ENCODE measurements at regions not wholly inside any gene's neighbourhood (a gene's known extent, or its start where the extent isn't known, plus 50 kb on each side); places are given as distances from the start of the nearest gene placed in this dataset.

DNA sequence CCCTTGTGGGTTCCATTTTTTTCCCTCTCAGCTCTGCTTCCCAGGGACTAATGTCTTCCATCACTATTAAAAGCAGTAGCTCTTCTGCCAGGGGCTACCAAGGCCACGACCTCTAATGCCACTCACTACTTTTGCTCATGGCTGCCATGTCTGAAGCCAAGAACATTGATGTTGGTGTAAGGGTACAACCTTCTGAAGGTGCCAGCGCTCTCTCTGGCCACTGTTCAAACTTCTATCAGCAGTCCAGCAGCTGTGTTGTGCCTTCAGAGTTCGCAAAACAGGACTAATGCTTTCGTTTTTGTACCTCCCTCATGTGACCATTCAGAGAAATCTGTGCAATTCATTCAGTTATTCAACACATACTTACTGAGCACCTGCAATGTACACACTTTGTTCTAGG lies 121.5 kb upstream of the ENPEP start:
- TF ChIP-seq, protein P1, sequence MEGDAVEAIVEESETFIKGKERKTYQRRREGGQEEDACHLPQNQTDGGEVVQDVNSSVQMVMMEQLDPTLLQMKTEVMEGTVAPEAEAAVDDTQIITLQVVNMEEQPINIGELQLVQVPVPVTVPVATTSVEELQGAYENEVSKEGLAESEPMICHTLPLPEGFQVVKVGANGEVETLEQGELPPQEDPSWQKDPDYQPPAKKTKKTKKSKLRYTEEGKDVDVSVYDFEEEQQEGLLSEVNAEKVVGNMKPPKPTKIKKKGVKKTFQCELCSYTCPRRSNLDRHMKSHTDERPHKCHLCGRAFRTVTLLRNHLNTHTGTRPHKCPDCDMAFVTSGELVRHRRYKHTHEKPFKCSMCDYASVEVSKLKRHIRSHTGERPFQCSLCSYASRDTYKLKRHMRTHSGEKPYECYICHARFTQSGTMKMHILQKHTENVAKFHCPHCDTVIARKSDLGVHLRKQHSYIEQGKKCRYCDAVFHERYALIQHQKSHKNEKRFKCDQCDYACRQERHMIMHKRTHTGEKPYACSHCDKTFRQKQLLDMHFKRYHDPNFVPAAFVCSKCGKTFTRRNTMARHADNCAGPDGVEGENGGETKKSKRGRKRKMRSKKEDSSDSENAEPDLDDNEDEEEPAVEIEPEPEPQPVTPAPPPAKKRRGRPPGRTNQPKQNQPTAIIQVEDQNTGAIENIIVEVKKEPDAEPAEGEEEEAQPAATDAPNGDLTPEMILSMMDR (IDR thresholded peaks at IDR 0.05) = no peak
- TF ChIP-seq EP300 (IDR thresholded peaks at IDR 0.05; ENCODE audit: low read depth) (no peak), POLR2A (IDR thresholded peaks at IDR 0.05) (no peak), POLR2AphosphoS5 (IDR thresholded peaks at IDR 0.05) (no peak)

Measured in transverse colon (tissue), 4 donors.